HEK293 (cell line): ENCODE measurements at regions not wholly inside any gene's neighbourhood (a gene's known extent, or its start where the extent isn't known, plus 50 kb on each side); places are given as distances from the start of the nearest gene placed in this dataset.

Experiments used
- CTCF ChIA-PET: fragments of 350-600 bp; formaldehyde crosslinking; extraction: SDS; loops from one replicate; lab custom pipeline; 2021; ENCODE audit warnings: antibody characterized with exemption; lab: Yijun Ruan, JAX
- POLR2A ChIA-PET: fragments of 300-600 bp; formaldehyde crosslinking; extraction: SDS; loops from one replicate; lab custom pipeline; 2020; ENCODE audit warnings: antibody characterized with exemption, inconsistent platforms; lab: Yijun Ruan, JAX
- H3K27ac ChIP-seq: fragments of 200-500 bp; sonication (Bioruptor generic); 2 replicates; pipeline ENCODE4 v1.5.1; 2014; ENCODE audit warnings: low read depth, low read length, control low read depth, inconsistent platforms; ENCODE audit errors: extremely low read depth
- H3K36me3 ChIP-seq, 2 experiments: fragments of 200-500 bp in 1 of 2; sonication (Bioruptor generic) in 1 of 2; 1 replicate in 1 of 2; 2 replicates in 1 of 2; pipeline ENCODE4 v1.5.1; 2014 to 2017; ENCODE audit warnings: inconsistent platforms in 2 of 2, low read length in 2 of 2; ENCODE audit not compliant: control insufficient read depth in 2 of 2, insufficient read depth in 1 of 2
- H3K4me1 ChIP-seq: fragments of 200-500 bp; sonication (Bioruptor generic); 2 replicates; pipeline ENCODE4 v1.5.1; 2014; ENCODE audit warnings: mild to moderate bottlenecking, low read length, inconsistent platforms; ENCODE audit not compliant: control insufficient read depth, insufficient read depth
- H3K4me3 ChIP-seq: 2 replicates; pipeline ENCODE4 v1.5.1; 2011; ENCODE audit warnings: low read depth, mild to moderate bottlenecking, control low read depth, low read length, moderate library complexity
- H3K9me3 ChIP-seq: fragments of 200-500 bp; sonication (Bioruptor generic); 2 replicates; pipeline ENCODE4 v1.5.1; 2014; ENCODE audit warnings: low read depth, low read length, inconsistent platforms; ENCODE audit not compliant: control insufficient read depth, insufficient read depth
- BCL11A ChIP-seq: fragments of 450-650 bp; formaldehyde crosslinking; IDR thresholded peaks from 2 replicates; pipeline ENCODE4 v1.5.1; 2016; ENCODE audit warnings: low read depth, missing biosample characterization, missing genetic modification characterization
- HOXD13 ChIP-seq: sonication (generic); formaldehyde crosslinking; IDR thresholded peaks from 2 replicates; pipeline ENCODE4 v1.8.0; 2022; ENCODE audit warnings: missing genetic modification reagents, borderline replicate concordance
- INSM2 ChIP-seq: fragments of 450-650 bp; formaldehyde crosslinking; IDR thresholded peaks from 2 replicates; pipeline ENCODE4 v1.5.1; 2016; ENCODE audit warnings: missing biosample characterization, missing genetic modification characterization
- KLF7 ChIP-seq: fragments of 450-650 bp; formaldehyde crosslinking; IDR thresholded peaks from 2 replicates; pipeline ENCODE4 v1.5.1; 2016; ENCODE audit warnings: missing biosample characterization, missing genetic modification characterization, borderline replicate concordance
- PRDM1 ChIP-seq: fragments of 450-650 bp; formaldehyde crosslinking; IDR thresholded peaks from 2 replicates; pipeline ENCODE4; 2016; ENCODE audit warnings: missing biosample characterization, missing genetic modification characterization
- REPIN1 ChIP-seq: fragments of 450-650 bp; formaldehyde crosslinking; IDR thresholded peaks from 2 replicates; pipeline ENCODE4 v1.5.1; 2017; ENCODE audit warnings: missing biosample characterization, missing genetic modification characterization, low read depth
- ZFP3 ChIP-seq: fragments of 450-650 bp; formaldehyde crosslinking; IDR thresholded peaks from 2 replicates; pipeline ENCODE4 v1.5.1; 2016; ENCODE audit warnings: low read depth, missing biosample characterization, missing genetic modification characterization
- ZFP37 ChIP-seq: fragments of 450-650 bp; formaldehyde crosslinking; IDR thresholded peaks from 2 replicates; pipeline ENCODE4 v1.5.1; 2016; ENCODE audit warnings: missing biosample characterization, missing genetic modification characterization
- ZIC2 ChIP-seq: fragments of 450-650 bp; formaldehyde crosslinking; IDR thresholded peaks from 2 replicates; pipeline ENCODE4 v1.5.1; 2016; ENCODE audit warnings: missing biosample characterization, missing genetic modification characterization
- ZNF112 ChIP-seq: fragments of 450-650 bp; formaldehyde crosslinking; IDR thresholded peaks from 2 replicates; pipeline ENCODE4 v1.5.0; 2017; ENCODE audit warnings: missing biosample characterization, missing genetic modification characterization
- ZNF24 ChIP-seq: fragments of 450-650 bp; formaldehyde crosslinking; IDR thresholded peaks from 2 replicates; pipeline ENCODE4 v1.5.1; 2016; ENCODE audit warnings: missing biosample characterization, missing genetic modification characterization
- ZNF324 ChIP-seq: fragments of 450-650 bp; formaldehyde crosslinking; IDR thresholded peaks from 2 replicates; pipeline ENCODE4 v1.5.1; 2016; ENCODE audit warnings: missing biosample characterization, missing genetic modification characterization
- ZNF394 ChIP-seq: fragments of 450-650 bp; formaldehyde crosslinking; IDR thresholded peaks from 2 replicates; pipeline ENCODE4 v1.5.1; 2016; ENCODE audit warnings: missing biosample characterization, missing genetic modification characterization, mild to moderate bottlenecking, moderate library complexity, borderline replicate concordance
- ZNF433 ChIP-seq: fragments of 450-650 bp; formaldehyde crosslinking; IDR thresholded peaks from 2 replicates; pipeline ENCODE4 v1.5.1; 2016; ENCODE audit warnings: missing biosample characterization, missing genetic modification characterization, low read depth
- ZNF473 ChIP-seq: fragments of 450-650 bp; formaldehyde crosslinking; IDR thresholded peaks from 2 replicates; pipeline ENCODE4 v1.5.1; 2017; ENCODE audit warnings: missing biosample characterization, missing genetic modification characterization
- ZNF530 ChIP-seq: fragments of 450-650 bp; formaldehyde crosslinking; IDR thresholded peaks from 2 replicates; pipeline ENCODE4 v1.5.1; 2016; ENCODE audit warnings: low read depth, missing biosample characterization, missing genetic modification characterization
- ZNF544 ChIP-seq: fragments of 450-650 bp; formaldehyde crosslinking; IDR thresholded peaks from 2 replicates; pipeline ENCODE4 v1.5.0; 2017; ENCODE audit warnings: missing biosample characterization, missing genetic modification characterization
- ZNF561 ChIP-seq: fragments of 450-650 bp; IDR thresholded peaks from 2 replicates; pipeline ENCODE4 v1.5.1; 2018; ENCODE audit warnings: missing biosample characterization, missing genetic modification characterization, borderline replicate concordance
- ZNF623 ChIP-seq: fragments of 450-650 bp; formaldehyde crosslinking; IDR thresholded peaks from 2 replicates; pipeline ENCODE4 v1.5.1; 2016; ENCODE audit warnings: missing biosample characterization, missing genetic modification characterization
- ZNF626 ChIP-seq: fragments of 450-650 bp; sonication (Bioruptor Pico); formaldehyde crosslinking; IDR thresholded peaks from 2 replicates; pipeline ENCODE4 v1.5.1; 2018; ENCODE audit warnings: missing biosample characterization, missing genetic modification characterization, inconsistent platforms
- ZNF664 ChIP-seq: fragments of 450-650 bp; formaldehyde crosslinking; IDR thresholded peaks from 2 replicates; pipeline ENCODE4 v1.5.1; 2016; ENCODE audit warnings: missing biosample characterization, missing genetic modification characterization
- ZNF791 ChIP-seq: fragments of 450-650 bp; formaldehyde crosslinking; IDR thresholded peaks from 2 replicates; pipeline ENCODE4 v1.5.1; 2016; ENCODE audit warnings: missing biosample characterization, missing genetic modification characterization
- TF ChIP-seq, protein P1 (sequence below): fragments of 450-650 bp; formaldehyde crosslinking; IDR thresholded peaks from 2 replicates; pipeline ENCODE4 v1.5.1; 2016; ENCODE audit warnings: missing biosample characterization, missing genetic modification characterization
- TF ChIP-seq, protein P2 (sequence below): fragments of 450-650 bp; formaldehyde crosslinking; IDR thresholded peaks from 2 replicates; pipeline ENCODE4 v1.5.1; 2016; ENCODE audit warnings: missing biosample characterization, missing genetic modification characterization
- TF ChIP-seq, protein P3 (sequence below): fragments of 450-650 bp; formaldehyde crosslinking; IDR thresholded peaks from 2 replicates; pipeline ENCODE4 v1.5.0; 2017; ENCODE audit warnings: missing biosample characterization, missing genetic modification characterization, borderline replicate concordance

- no peak for TF ChIP-seq ZNF626
- TF ChIP-seq INSM2 (tag by site-specific recombination) = no peak
- TF ChIP-seq ZFP37 (tag by site-specific recombination) = no peak
- no peak for TF ChIP-seq KLF7 (tag by site-specific recombination)
These were observed 453.7 kb downstream of the STK39 start (continued) for GRCh38 chr2:167793725-167794124.

DNA sequence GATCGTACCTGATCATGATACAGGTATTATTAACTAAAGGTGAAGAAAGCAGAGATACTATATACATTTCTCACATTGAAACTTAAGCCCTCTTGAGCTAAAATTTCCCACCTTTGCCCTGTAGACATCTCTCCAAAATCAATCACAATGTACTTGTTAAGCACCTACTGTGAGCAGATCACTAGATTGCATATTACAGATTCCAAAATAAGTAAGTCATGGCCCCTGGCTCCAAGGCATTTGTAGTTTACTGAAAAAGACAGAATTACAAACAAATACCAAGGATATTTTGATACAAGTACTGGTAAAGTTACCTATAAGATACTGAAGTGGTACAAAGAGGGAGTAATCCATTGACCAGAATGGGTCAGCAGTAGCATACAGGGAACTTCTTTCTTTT is 455.3 kb downstream of the STK39 start:
- POLR2A ChIA-PET = no interaction called here
- Histone ChIP-seq H3K36me3 (no peaks in the 10 kb centered on the region), H3K9me3 (no peaks in the 10 kb centered on the region), H3K4me1 (no peaks in the 10 kb centered on the region), H3K27ac (no peak overlapping the region), H3K4me3 (no peak overlapping the region)
- CTCF ChIA-PET = interaction anchor here (0.7 kb wide), 1 partner anchor 647 kb away, joined by 4 read pairs; no protein-coding TSS in a partner anchor
- TF ChIP-seq BCL11A (tag by site-specific recombination) (no peak), ZIC2 (tag by site-specific recombination) (no peak), ZNF530 (no peak), ZNF24 (tag by site-specific recombination) (no peak), ZNF664 (tag by site-specific recombination) (no peak), REPIN1 (no peak)

- H3K4me3 ChIP-seq = no peak overlapping the region
- no peak overlapping the region for H3K27ac ChIP-seq
- no peaks in the 10 kb centered on the region for H3K36me3 ChIP-seq
- no peak for TF ChIP-seq ZNF473
- no peaks in the 10 kb centered on the region for H3K4me1 ChIP-seq
- POLR2A ChIA-PET = no interaction called here
- no peaks in the 10 kb centered on the region for H3K9me3 ChIP-seq
- CTCF ChIA-PET = interaction anchor here (1.5 kb wide), 1 partner anchor 329 kb away, joined by 3 read pairs; no protein-coding TSS in a partner anchor
These were observed 456.5 kb downstream of the STK39 start for GRCh38 chr2:167790781-167791450.

- Histone ChIP-seq H3K9me3 (no peaks in the 10 kb centered on the region), H3K4me1 (no peaks in the 10 kb centered on the region), H3K27ac (no peak overlapping the region), H3K4me3 (no peak overlapping the region), H3K36me3 (no peaks in the 10 kb centered on the region)
- CTCF ChIA-PET = interaction anchor here (1.5 kb wide), 1 partner anchor 330 kb away, joined by 3 read pairs; no protein-coding TSS in a partner anchor
- POLR2A ChIA-PET = no interaction called here
- TF ChIP-seq, protein P1, sequence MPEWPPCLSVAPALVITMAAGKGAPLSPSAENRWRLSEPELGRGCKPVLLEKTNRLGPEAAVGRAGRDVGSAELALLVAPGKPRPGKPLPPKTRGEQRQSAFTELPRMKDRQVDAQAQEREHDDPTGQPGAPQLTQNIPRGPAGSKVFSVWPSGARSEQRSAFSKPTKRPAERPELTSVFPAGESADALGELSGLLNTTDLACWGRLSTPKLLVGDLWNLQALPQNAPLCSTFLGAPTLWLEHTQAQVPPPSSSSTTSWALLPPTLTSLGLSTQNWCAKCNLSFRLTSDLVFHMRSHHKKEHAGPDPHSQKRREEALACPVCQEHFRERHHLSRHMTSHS (tag by site-specific recombination) = no peak
- TF ChIP-seq, protein P2, sequence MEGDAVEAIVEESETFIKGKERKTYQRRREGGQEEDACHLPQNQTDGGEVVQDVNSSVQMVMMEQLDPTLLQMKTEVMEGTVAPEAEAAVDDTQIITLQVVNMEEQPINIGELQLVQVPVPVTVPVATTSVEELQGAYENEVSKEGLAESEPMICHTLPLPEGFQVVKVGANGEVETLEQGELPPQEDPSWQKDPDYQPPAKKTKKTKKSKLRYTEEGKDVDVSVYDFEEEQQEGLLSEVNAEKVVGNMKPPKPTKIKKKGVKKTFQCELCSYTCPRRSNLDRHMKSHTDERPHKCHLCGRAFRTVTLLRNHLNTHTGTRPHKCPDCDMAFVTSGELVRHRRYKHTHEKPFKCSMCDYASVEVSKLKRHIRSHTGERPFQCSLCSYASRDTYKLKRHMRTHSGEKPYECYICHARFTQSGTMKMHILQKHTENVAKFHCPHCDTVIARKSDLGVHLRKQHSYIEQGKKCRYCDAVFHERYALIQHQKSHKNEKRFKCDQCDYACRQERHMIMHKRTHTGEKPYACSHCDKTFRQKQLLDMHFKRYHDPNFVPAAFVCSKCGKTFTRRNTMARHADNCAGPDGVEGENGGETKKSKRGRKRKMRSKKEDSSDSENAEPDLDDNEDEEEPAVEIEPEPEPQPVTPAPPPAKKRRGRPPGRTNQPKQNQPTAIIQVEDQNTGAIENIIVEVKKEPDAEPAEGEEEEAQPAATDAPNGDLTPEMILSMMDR (tag by site-specific recombination) = no peak
- no peak for TF ChIP-seq ZNF433 (tag by site-specific recombination)
- TF ChIP-seq ZNF561 (tag by site-specific recombination) = no peak
- TF ChIP-seq ZNF791 (tag by site-specific recombination) = no peak
- TF ChIP-seq ZNF394 = no peak
- no peak for TF ChIP-seq HOXD13 (CRISPR knock-in tag)
- no peak for TF ChIP-seq PRDM1 (tag by site-specific recombination)
- TF ChIP-seq ZNF473 = no peak
- no peak for TF ChIP-seq ZNF623 (tag by site-specific recombination)
- TF ChIP-seq, protein P3, sequence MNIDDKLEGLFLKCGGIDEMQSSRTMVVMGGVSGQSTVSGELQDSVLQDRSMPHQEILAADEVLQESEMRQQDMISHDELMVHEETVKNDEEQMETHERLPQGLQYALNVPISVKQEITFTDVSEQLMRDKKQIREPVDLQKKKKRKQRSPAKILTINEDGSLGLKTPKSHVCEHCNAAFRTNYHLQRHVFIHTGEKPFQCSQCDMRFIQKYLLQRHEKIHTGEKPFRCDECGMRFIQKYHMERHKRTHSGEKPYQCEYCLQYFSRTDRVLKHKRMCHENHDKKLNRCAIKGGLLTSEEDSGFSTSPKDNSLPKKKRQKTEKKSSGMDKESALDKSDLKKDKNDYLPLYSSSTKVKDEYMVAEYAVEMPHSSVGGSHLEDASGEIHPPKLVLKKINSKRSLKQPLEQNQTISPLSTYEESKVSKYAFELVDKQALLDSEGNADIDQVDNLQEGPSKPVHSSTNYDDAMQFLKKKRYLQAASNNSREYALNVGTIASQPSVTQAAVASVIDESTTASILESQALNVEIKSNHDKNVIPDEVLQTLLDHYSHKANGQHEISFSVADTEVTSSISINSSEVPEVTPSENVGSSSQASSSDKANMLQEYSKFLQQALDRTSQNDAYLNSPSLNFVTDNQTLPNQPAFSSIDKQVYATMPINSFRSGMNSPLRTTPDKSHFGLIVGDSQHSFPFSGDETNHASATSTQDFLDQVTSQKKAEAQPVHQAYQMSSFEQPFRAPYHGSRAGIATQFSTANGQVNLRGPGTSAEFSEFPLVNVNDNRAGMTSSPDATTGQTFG (tag by site-specific recombination) = no peak
- no peak for TF ChIP-seq ZNF544 (tag by site-specific recombination)
- TF ChIP-seq ZNF324 = no peak
- TF ChIP-seq ZFP3 (tag by site-specific recombination) = no peak
- no peak for TF ChIP-seq ZNF112 (tag by site-specific recombination)
These were observed 457.2 kb downstream of the STK39 start for GRCh38 chr2:167790189-167790588.
